B cell (primary cell): ENCODE measurements at regions not wholly inside any gene's neighbourhood (a gene's known extent, or its start where the extent isn't known, plus 50 kb on each side); places are given as distances from the start of the nearest gene placed in this dataset.

Experiments used
- EZH2 ChIP-seq: IDR thresholded peaks from 2 replicates; pipeline ENCODE4 v1.6.1; 2012; ENCODE audit warnings: borderline replicate concordance, low read depth, mild to moderate bottlenecking, moderate library complexity, low read length; ENCODE audit not compliant: insufficient read depth, poor library complexity, severe bottlenecking
- TF ChIP-seq, protein P1 (sequence below): fragments of 200-600 bp; IDR thresholded peaks from one replicate; pipeline ENCODE4 v1.8.0; 2022; ENCODE audit warnings: antibody characterized with exemption, mild to moderate bottlenecking

GRCh38 chr9:115794921-115795475 is 358.6 kb upstream of the PAPPA start:
- TF ChIP-seq, protein P1, sequence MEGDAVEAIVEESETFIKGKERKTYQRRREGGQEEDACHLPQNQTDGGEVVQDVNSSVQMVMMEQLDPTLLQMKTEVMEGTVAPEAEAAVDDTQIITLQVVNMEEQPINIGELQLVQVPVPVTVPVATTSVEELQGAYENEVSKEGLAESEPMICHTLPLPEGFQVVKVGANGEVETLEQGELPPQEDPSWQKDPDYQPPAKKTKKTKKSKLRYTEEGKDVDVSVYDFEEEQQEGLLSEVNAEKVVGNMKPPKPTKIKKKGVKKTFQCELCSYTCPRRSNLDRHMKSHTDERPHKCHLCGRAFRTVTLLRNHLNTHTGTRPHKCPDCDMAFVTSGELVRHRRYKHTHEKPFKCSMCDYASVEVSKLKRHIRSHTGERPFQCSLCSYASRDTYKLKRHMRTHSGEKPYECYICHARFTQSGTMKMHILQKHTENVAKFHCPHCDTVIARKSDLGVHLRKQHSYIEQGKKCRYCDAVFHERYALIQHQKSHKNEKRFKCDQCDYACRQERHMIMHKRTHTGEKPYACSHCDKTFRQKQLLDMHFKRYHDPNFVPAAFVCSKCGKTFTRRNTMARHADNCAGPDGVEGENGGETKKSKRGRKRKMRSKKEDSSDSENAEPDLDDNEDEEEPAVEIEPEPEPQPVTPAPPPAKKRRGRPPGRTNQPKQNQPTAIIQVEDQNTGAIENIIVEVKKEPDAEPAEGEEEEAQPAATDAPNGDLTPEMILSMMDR, result no peak
- TF ChIP-seq EZH2, result no peak
